SK-N-SH (cell line): ENCODE measurements at regions not wholly inside any gene's neighbourhood (a gene's known extent, or its start where the extent isn't known, plus 50 kb on each side); places are given as distances from the start of the nearest gene placed in this dataset.

ENCODE experiments used
- CTCF ChIA-PET: fragments of 300-600, 350-600 bp; formaldehyde crosslinking; extraction: SDS; loops from one replicate; lab custom pipeline; 2021; lab: Yijun Ruan, JAX
- POLR2A ChIA-PET: fragments of 350-600 bp; sonication (Branson Sonifier 250); formaldehyde crosslinking; extraction: SDS; loops from one replicate; lab custom pipeline; 2020; ENCODE audit warnings: antibody characterized with exemption, inconsistent platforms; lab: Yijun Ruan, JAX
- DNase-seq: peaks from one replicate; pipeline ENCODE4 v3.0.0; 2012
- H2AFZ ChIP-seq: fragments of 200-600 bp; sonication (generic); 2 replicates; pipeline ENCODE4 v1.8.1; 2016; ENCODE audit warnings: antibody characterized with exemption, mild to moderate bottlenecking, low read depth
- H3F3A ChIP-seq: fragments of 200-600 bp; sonication (generic); replicated peaks from 2 replicates; pipeline ENCODE3; 2016; ENCODE audit warnings: antibody characterized with exemption, mild to moderate bottlenecking; ENCODE audit not compliant: insufficient read depth
- H3K27ac ChIP-seq, 2 experiments: fragments of 200-500 bp in 1 of 2; fragments of 200-600 bp in 1 of 2; sonication (Bioruptor generic) in 1 of 2; sonication (generic), shearing (Covaris generic) in 1 of 2; 2 replicates each; pipeline versions ENCODE4 v1.5.1 to v1.6.1; 2014 to 2016; ENCODE audit warnings: low read depth in 2 of 2, inconsistent platforms in 1 of 2, low read length in 1 of 2, mild to moderate bottlenecking in 1 of 2, mixed read lengths in 1 of 2
- H3K27me3 ChIP-seq: fragments of 200-600 bp; sonication (generic), shearing (Covaris generic); 2 replicates; pipeline ENCODE4 v1.6.1; 2016; ENCODE audit warnings: mixed run types; ENCODE audit not compliant: insufficient read depth
- H3K36me3 ChIP-seq, 2 experiments: fragments of 200-500 bp in 1 of 2; fragments of 200-600 bp in 1 of 2; sonication (Bioruptor generic) in 1 of 2; sonication (generic) in 1 of 2; replicated peaks in 1 of 2; 2 replicates each; pipeline versions ENCODE3 to v1.5.1; 2014 to 2016; ENCODE audit warnings: low read length in 1 of 2, mild to moderate bottlenecking in 1 of 2; ENCODE audit not compliant: insufficient read depth in 2 of 2, control insufficient read depth in 1 of 2
- H3K4me1 ChIP-seq, 2 experiments: fragments of 200-500 bp in 1 of 2; fragments of 200-600 bp in 1 of 2; sonication (Bioruptor generic) in 1 of 2; sonication (generic), shearing (Covaris generic) in 1 of 2; 2 replicates each; pipeline versions ENCODE4 v1.5.1 to v1.6.1; 2014 to 2016; ENCODE audit warnings: low read depth in 1 of 2, low read length in 1 of 2, mixed run types in 1 of 2; ENCODE audit not compliant: insufficient read depth in 2 of 2, control insufficient read depth in 1 of 2
- H3K4me2 ChIP-seq: fragments of 200-600 bp; sonication (generic), shearing (Covaris generic); 2 replicates; pipeline ENCODE4 v1.6.1; 2017; ENCODE audit warnings: mixed run types
- H3K4me3 ChIP-seq, 2 experiments: fragments of 200-500 bp in 1 of 2; fragments of 200-600 bp in 1 of 2; sonication (Bioruptor generic) in 1 of 2; sonication (generic), shearing (Covaris generic) in 1 of 2; 2 replicates each; pipeline versions ENCODE4 v1.5.1 to v1.8.1; 2014 to 2016; ENCODE audit warnings: low read depth in 2 of 2, inconsistent platforms in 1 of 2, low read length in 1 of 2, mild to moderate bottlenecking in 1 of 2, mixed read lengths in 1 of 2, moderate library complexity in 1 of 2
- H3K79me2 ChIP-seq: fragments of 200-600 bp; sonication (generic); 2 replicates; pipeline ENCODE4 v1.8.1; 2017; ENCODE audit warnings: mild to moderate bottlenecking; ENCODE audit not compliant: insufficient read depth
- H3K9ac ChIP-seq: fragments of 200-600 bp; sonication (generic); 2 replicates; pipeline ENCODE4 v1.6.1; 2017; ENCODE audit warnings: mixed run types
- H3K9me2 ChIP-seq: fragments of 200-600 bp; sonication (generic); 2 replicates; pipeline ENCODE4 v1.6.1; 2017; ENCODE audit warnings: mixed run types
- H3K9me3 ChIP-seq: fragments of 200-600 bp; sonication (generic); 2 replicates; pipeline ENCODE4 v1.6.1; 2017; ENCODE audit warnings: mixed run types, mild to moderate bottlenecking, moderate library complexity
- H4K20me1 ChIP-seq: fragments of 200-600 bp; sonication (generic); 2 replicates; pipeline ENCODE4 v1.6.1; 2017; ENCODE audit warnings: mild to moderate bottlenecking, mixed run types; ENCODE audit not compliant: insufficient read depth
- CHD2 ChIP-seq: fragments of 150-350 bp; IDR thresholded peaks from 2 replicates; pipeline ENCODE4 v1.6.1; 2018; ENCODE audit warnings: low read length; ENCODE audit not compliant: partially characterized antibody
- MEF2A ChIP-seq: IDR thresholded peaks from 2 replicates; pipeline ENCODE4 v1.4.0; 2012; ENCODE audit warnings: low read depth, borderline replicate concordance
- MXI1 ChIP-seq: IDR thresholded peaks from 2 replicates; pipeline ENCODE4 v1.6.1; 2012; ENCODE audit warnings: mild to moderate bottlenecking, low read depth, low read length, improper control_type of control experiment
- PBX3 ChIP-seq: IDR thresholded peaks from 2 replicates; pipeline ENCODE4; 2012
- POLR2AphosphoS5 ChIP-seq: IDR thresholded peaks from 2 replicates; pipeline ENCODE4 v1.6.1; 2012; ENCODE audit warnings: low read depth, low read length
- RAD21 ChIP-seq: IDR thresholded peaks from 2 replicates; pipeline ENCODE4 v1.6.1; 2012; ENCODE audit warnings: mild to moderate bottlenecking, low read length
- REST ChIP-seq: IDR thresholded peaks from 2 replicates; pipeline ENCODE4 v1.6.1; 2012; ENCODE audit warnings: mild to moderate bottlenecking, low read depth, low read length, moderate library complexity
- TAF1 ChIP-seq: IDR thresholded peaks from 2 replicates; pipeline ENCODE4 v1.6.1; 2012; ENCODE audit warnings: low read depth, mild to moderate bottlenecking, low read length, moderate library complexity, borderline replicate concordance
- WGBS: methylation state at CpG from one replicate; pipeline ENCODE4 v1.1.6; 2017; ENCODE audit warnings: low lambda C conversion rate; 5-methylcytosine and 5-hydroxymethylcytosine counted together
- TF ChIP-seq, protein P1 (sequence below): IDR thresholded peaks from 2 replicates; pipeline ENCODE4 v1.4.0; 2012; ENCODE audit warnings: low read depth

DNA sequence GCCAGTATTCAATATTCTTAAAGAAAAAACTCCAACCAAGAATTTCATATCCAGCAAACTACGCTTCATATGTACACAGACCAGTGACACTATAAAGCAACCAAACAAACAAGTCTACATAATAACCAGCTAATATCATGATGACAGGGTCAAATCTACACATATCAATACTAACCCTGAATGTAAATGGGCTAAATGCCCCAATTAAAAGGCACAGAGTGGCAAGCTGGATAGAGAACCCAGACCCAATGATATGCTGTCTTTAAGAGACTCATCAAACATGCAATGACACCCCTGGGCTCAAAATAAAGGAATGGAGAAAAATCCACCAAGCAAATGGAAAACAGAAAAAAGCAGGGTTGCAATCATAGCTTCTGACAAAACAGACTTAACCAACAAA, 218.1 kb upstream of the NFE2L3 start (continued):
- no peak for TF ChIP-seq PBX3
- TF ChIP-seq RAD21, result no peak
- TF ChIP-seq REST, result no peak
- TF ChIP-seq, protein P1, sequence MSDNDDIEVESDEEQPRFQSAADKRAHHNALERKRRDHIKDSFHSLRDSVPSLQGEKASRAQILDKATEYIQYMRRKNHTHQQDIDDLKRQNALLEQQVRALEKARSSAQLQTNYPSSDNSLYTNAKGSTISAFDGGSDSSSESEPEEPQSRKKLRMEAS, result no peak

- no peaks in the 10 kb centered on the region for H3K4me1 ChIP-seq
- POLR2A ChIA-PET, result no interaction called here
- no peak overlapping the region for H3K9ac ChIP-seq
- H3K9me2 ChIP-seq, result no peaks in the 10 kb centered on the region
- no peaks in the 10 kb centered on the region for H3K9me3 ChIP-seq
- WGBS, result 12% methylated on average over 8 of the region's 8 CpGs
- no peak overlapping the region for H3K4me3 ChIP-seq
- DNase-seq, result no peak
- 0 out of 2 replicates have a peak overlapping the region, but pooled peaks have one; percentile 3 for H2AFZ ChIP-seq
- no peak for TF ChIP-seq TAF1
- TF ChIP-seq MXI1, result no peak
- TF ChIP-seq RAD21, result no peak
- H3K36me3 ChIP-seq, result no peaks in the 10 kb centered on the region
- CTCF ChIA-PET, result interaction anchor here (0.9 to 1.3 kb wide), 4 partner anchors 32 to 429 kb away, joined by 3 to 5 read pairs (median 4); no protein-coding TSS in a partner anchor
- no peak overlapping the region for H3K27ac ChIP-seq
- no peaks in the 10 kb centered on the region for H3K79me2 ChIP-seq
- no peaks in the 10 kb centered on the region for H3K27me3 ChIP-seq
- H4K20me1 ChIP-seq, result no peaks in the 10 kb centered on the region
- no peaks in the 10 kb centered on the region for H3F3A ChIP-seq
- no peak overlapping the region for H3K4me2 ChIP-seq
Observed at GRCh38 chr7:25940086-25940906, 211.7 kb upstream of the NFE2L3 start.

- Histone ChIP-seq H4K20me1 (no peaks in the 10 kb centered on the region), H2AFZ (no peak overlapping the region), H3K4me1 (peaks cover 0 to under 1% of the 10 kb centered on the region in 2 experiments; a peak in 1 of 4 replicates), H3K9me3 (no peaks in the 10 kb centered on the region), H3K9me2 (no peaks in the 10 kb centered on the region), H3K36me3 (no peaks in the 10 kb centered on the region), H3K4me2 (no peak overlapping the region), H3K79me2 (no peaks in the 10 kb centered on the region), H3K27ac (no peak overlapping the region), H3K27me3 (peaks cover 15% of the 10 kb centered on the region), H3K9ac (no peak overlapping the region), H3K4me3 (no peak overlapping the region), H3F3A (no peaks in the 10 kb centered on the region)
- 37% methylated on average over 8 of the region's 8 CpGs for WGBS
- ChIA-PET CTCF (interaction anchor here (1.2 to 1.4 kb wide), 2 partner anchors 50 to 424 kb away, joined by 3 to 4 read pairs; no protein-coding TSS in a partner anchor), POLR2A (no interaction called here)
- DNase-seq, result no peak
- TF ChIP-seq RAD21 (no peak), POLR2AphosphoS5 (no peak), MEF2A (no peak), CHD2 (no peak)
Observed at GRCh38 chr7:25944777-25945515, 207.1 kb upstream of the NFE2L3 start.
